Dermis blood vessel endothelial cell (primary cell): ENCODE measurements at regions not wholly inside any gene's neighbourhood (a gene's known extent, or its start where the extent isn't known, plus 50 kb on each side); places are given as distances from the start of the nearest gene placed in this dataset.
"Not testable (repeated sequence)": the region's sequence is repeated elsewhere in the genome, so short reads cannot be mapped to it uniquely, and the experiment has no call there.

Source experiments
- DNase-seq: peaks from one replicate; pipeline ENCODE4 v3.0.0; 2010

GRCh38 chr1:194860248-194861201, 1674.1 kb upstream of the B3GALT2 start:
- no peak for DNase-seq

GRCh38 chr1:194859481-194860154, 1673.2 kb upstream of the B3GALT2 start:
- not testable (repeated sequence) for DNase-seq

GRCh38 chr1:194858811-194859480, 1672.5 kb upstream of the B3GALT2 start:
- not testable (repeated sequence) for DNase-seq

GRCh38 chr1:194857413-194857812, 1671.0 kb upstream of the B3GALT2 start:
- no peak for DNase-seq

- DNase-seq: no peak
Measured at GRCh38 chr1:194848846-194849245, 1662.4 kb upstream of the B3GALT2 start.

- DNase-seq: no peak
Measured at GRCh38 chr1:194846488-194846887, 1660.1 kb upstream of the B3GALT2 start.

- no peak for DNase-seq
Measured at GRCh38 chr1:194843077-194843476, 1656.7 kb upstream of the B3GALT2 start.

GRCh38 chr1:194833111-194833510, 1646.7 kb upstream of the B3GALT2 start:
- no peak for DNase-seq

- DNase-seq: not testable (repeated sequence)
Measured at GRCh38 chr1:194831595-194831994, 1645.2 kb upstream of the B3GALT2 start.

GRCh38 chr1:194830387-194830786, 1644.0 kb upstream of the B3GALT2 start:
- no peak for DNase-seq

GRCh38 chr1:194829492-194829891, 1643.1 kb upstream of the B3GALT2 start:
- no peak for DNase-seq

GRCh38 chr1:194825382-194825781, 1639.0 kb upstream of the B3GALT2 start:
- no peak for DNase-seq

- no peak for DNase-seq
Measured at GRCh38 chr1:194821091-194821490, 1634.7 kb upstream of the B3GALT2 start.

GRCh38 chr1:194818674-194819073, 1632.3 kb upstream of the B3GALT2 start:
- DNase-seq: no peak

- DNase-seq: no peak
Measured at GRCh38 chr1:194816859-194817258, 1630.4 kb upstream of the B3GALT2 start.

- DNase-seq: no peak
Measured at GRCh38 chr1:194813096-194813495, 1626.7 kb upstream of the B3GALT2 start.

- no peak for DNase-seq
Measured at GRCh38 chr1:194809665-194810064, 1623.3 kb upstream of the B3GALT2 start.

GRCh38 chr1:194809215-194809614, 1622.8 kb upstream of the B3GALT2 start:
- no peak for DNase-seq

- no peak for DNase-seq
Measured at GRCh38 chr1:194807530-194808220, 1621.3 kb upstream of the B3GALT2 start.

GRCh38 chr1:194802572-194802971, 1616.2 kb upstream of the B3GALT2 start:
- no peak for DNase-seq

GRCh38 chr1:194795917-194796593, 1609.6 kb upstream of the B3GALT2 start:
- no peak for DNase-seq

GRCh38 chr1:194787001-194787400, 1600.6 kb upstream of the B3GALT2 start:
- no peak for DNase-seq
